GM21737 (cell line): ENCODE measurements at regions not wholly inside any gene's neighbourhood (a gene's known extent, or its start where the extent isn't known, plus 50 kb on each side); places are given as distances from the start of the nearest gene placed in this dataset.
"Not testable (repeated sequence)": the region's sequence is repeated elsewhere in the genome, so short reads cannot be mapped to it uniquely, and the experiment has no call there.

Experiments used
- ATAC-seq: cut with Tn5 transposase; IDR thresholded peaks from one replicate; pipeline ENCODE4 v1.9.1; 2021; ENCODE audit warnings: mild to moderate bottlenecking, moderate library complexity; ENCODE audit not compliant: unreplicated experiment

DNA sequence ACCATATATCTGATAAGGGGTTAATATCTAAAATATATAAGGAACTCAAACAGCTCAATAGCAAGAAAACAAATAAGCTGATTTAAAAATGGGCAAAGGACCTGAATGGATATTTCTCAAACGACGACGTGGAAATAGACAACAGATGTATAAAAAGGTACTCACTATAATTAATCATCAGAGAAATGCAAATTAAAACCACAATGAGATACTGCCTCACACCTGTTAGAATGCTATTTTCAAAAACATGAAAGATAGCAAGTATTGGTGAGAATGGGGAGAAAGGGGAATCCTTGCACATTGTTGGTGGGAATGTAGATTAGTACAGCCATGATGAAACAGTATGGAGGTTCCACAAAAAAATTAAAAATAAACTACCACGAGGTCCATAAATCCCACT lies 163.2 kb downstream of the DKK1 start:
- no peak for ATAC-seq

DNA sequence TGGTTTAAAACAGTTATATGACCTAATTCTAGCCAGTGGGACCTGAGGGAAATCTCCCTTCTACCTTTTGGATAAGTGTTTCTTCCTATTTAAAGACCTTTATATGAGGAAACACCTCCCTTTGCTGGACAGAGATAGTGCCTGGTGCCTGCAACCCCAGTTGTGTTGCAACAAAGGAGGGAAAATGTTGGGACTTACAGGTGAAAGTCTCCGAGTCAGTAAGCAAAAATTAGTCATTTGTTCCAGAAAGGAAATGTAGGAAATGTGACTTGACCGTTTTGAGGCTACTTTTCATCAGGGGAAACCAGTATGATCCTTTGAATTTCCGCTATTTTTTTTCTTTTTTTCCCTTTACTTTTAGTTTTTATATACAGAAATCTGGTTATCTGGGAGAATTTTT lies 165.5 kb downstream of the DKK1 start:
- ATAC-seq: no peak

GRCh38 chr10:52481986-52482555 lies 168.0 kb downstream of the DKK1 start:
- ATAC-seq: no peak

- ATAC-seq: no peak
These were observed 169.5 kb downstream of the DKK1 start for GRCh38 chr10:52483587-52483986.

GRCh38 chr10:52484206-52485065 lies 170.4 kb downstream of the DKK1 start:
- no peak for ATAC-seq

GRCh38 chr10:52485462-52485861 lies 171.4 kb downstream of the DKK1 start:
- no peak for ATAC-seq

GRCh38 chr10:52486840-52487611 lies 172.9 kb downstream of the DKK1 start:
- ATAC-seq: no peak

DNA sequence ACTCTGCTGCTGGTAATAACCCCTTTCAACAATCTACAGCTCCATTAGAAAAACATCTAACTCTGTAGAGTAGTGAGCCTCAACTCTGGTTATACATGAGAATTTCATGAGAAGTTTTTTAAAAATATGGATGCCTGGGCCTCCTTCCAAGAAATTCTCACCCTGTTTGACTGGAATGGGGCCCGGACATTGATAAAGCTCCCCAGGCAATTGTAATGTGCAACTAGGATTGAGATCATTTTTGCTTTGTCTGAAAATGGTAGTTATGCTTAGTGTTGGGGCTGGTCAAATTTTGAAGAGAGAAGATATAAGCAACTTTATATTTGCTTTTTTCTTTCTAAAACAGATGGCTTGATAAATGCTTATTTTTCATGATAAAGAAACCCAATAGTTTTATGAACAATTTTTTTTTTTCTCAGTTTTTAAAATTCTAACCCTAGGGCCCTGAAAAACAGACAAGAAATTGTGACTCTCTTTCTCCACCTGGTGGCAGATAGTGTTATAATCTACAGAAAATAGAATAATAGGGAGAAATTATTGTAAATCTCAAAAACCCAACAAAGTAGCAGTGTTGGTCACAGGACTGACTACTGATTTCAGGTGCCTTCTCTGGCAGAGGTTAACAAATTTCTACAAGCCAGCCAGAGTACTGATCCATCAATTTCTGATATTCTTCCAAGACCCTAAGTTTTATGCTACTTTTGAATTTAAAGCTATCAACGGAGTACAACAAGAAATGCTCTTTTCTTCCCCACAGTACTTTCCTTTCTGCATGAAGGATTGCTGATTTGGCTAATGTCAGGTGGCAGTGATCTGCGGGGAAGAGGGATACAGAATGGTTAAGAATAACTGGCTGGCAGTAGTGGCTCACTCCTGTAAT lies 174.8 kb downstream of the DKK1 start:
- no peak for ATAC-seq

GRCh38 chr10:52491246-52491995 lies 177.3 kb downstream of the DKK1 start:
- no peak for ATAC-seq

GRCh38 chr10:52499281-52499680 lies 185.2 kb downstream of the DKK1 start:
- no peak for ATAC-seq

DNA sequence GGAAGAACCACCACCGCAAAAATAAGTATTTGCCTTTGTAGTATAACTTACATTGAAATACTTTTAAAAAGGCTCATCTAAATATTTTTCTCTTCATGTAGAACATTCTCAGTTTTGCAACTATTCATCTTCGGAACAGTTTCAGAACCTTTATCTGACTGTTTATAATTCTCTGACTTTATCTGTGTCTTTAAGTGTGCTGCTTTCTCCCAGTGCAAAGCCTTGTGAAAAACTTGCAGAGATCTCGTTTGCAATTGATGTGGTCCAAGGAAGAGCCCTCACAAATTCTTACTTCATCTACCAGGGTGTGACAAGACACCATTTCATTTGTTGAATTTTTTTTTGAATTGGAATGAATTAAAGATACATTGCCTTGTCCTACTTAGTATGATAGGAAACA lies 186.4 kb downstream of the DKK1 start:
- ATAC-seq: no peak

DNA sequence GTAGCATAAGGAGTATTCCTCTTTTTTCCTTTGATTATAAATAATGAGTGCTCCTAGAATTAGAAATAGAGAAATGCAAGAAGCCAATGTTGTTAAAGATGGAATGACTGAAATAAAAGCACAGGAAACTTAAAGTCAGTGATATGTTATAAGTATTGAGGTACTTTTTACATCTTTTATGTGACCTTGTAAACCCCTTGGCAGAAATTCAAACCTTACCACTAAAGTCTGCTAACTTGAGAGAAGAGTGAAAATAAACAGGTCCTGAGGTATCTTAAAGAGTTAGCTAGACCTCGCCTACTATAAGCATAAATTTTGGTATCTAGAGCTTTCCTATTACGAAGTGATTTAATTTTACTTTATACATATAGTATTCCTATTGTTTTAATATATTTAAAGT lies 188.2 kb downstream of the DKK1 start:
- no peak for ATAC-seq

- not testable (repeated sequence) for ATAC-seq
These were observed 191.3 kb downstream of the DKK1 start for GRCh38 chr10:52505341-52505740.

DNA sequence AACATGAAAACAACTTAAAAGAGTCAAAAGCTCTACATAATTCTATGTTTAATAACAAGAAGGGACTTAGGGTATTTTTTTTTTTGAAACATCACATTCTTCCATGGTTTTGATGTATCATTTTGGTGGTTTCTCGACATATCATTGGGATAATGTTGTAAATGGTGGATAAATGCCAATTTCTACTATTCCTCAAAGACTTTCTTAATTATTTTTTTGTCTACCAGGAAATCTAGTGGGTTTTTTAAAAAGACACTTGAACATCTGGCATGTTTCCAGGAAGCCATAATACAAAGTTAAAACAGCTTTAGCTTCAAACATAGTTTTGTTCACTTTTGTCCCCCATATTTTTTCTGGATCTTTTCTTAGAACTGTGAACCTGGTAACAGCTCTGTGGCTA lies 200.4 kb downstream of the DKK1 start:
- no peak for ATAC-seq

DNA sequence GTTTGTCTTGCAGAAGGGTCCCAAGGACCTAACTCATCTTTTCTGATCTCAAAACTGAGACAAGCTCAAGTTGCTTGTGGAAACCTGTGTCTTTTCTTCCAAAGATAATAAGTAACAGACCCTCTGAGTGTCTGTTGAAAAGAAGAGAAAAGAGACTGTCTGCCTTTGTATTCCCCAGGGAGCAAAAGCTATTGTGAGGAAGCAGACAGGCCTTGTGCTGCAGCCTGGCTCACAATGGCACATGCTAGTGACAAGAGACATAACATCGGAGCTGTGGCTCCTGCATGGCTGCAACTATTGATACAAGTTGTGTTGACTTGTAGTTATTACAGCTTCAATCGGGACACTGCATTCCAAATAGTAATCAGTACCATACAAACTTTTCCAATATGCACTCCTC lies 202.9 kb downstream of the DKK1 start:
- ATAC-seq: no peak

- ATAC-seq: no peak
These were observed 209.6 kb downstream of the DKK1 start for GRCh38 chr10:52523696-52524095.

GRCh38 chr10:52525761-52526160 lies 211.7 kb downstream of the DKK1 start:
- ATAC-seq: no peak

GRCh38 chr10:52526251-52526823 lies 212.3 kb downstream of the DKK1 start:
- ATAC-seq: no peak

GRCh38 chr10:52532650-52533290 lies 218.7 kb downstream of the DKK1 start:
- ATAC-seq: no peak
